ENCODE measurements at regions not wholly inside any gene's neighbourhood (a gene's known extent, or its start where the extent isn't known, plus 50 kb on each side); places are given as distances from the start of the nearest gene placed in this dataset.
"Not testable (repeated sequence)": the region's sequence is repeated elsewhere in the genome, so short reads cannot be mapped to it uniquely, and the experiment has no call there.

GRCh38 chr3:107916171-107916570 is 174.7 kb downstream of the CD47 start:
- Histone ChIP-seq H3K4me3 (replicated peaks; ENCODE audit: low read depth, low read length) (no peak overlapping the region), H3K36me3 (ENCODE audit: control insufficient read depth, insufficient read depth, low read length) (no peaks in the 10 kb centered on the region), H3K27me3 (replicated peaks; ENCODE audit: control insufficient read depth, insufficient read depth, low read length) (no peaks in the 10 kb centered on the region)
- DNase-seq (ENCODE audit: extremely low read depth, insufficient read length): no peak
- TF ChIP-seq, protein P1, sequence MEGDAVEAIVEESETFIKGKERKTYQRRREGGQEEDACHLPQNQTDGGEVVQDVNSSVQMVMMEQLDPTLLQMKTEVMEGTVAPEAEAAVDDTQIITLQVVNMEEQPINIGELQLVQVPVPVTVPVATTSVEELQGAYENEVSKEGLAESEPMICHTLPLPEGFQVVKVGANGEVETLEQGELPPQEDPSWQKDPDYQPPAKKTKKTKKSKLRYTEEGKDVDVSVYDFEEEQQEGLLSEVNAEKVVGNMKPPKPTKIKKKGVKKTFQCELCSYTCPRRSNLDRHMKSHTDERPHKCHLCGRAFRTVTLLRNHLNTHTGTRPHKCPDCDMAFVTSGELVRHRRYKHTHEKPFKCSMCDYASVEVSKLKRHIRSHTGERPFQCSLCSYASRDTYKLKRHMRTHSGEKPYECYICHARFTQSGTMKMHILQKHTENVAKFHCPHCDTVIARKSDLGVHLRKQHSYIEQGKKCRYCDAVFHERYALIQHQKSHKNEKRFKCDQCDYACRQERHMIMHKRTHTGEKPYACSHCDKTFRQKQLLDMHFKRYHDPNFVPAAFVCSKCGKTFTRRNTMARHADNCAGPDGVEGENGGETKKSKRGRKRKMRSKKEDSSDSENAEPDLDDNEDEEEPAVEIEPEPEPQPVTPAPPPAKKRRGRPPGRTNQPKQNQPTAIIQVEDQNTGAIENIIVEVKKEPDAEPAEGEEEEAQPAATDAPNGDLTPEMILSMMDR (IDR thresholded peaks at IDR 0.05; ENCODE audit: insufficient read depth, low read length, poor library complexity, severe bottlenecking): no peak

DNA sequence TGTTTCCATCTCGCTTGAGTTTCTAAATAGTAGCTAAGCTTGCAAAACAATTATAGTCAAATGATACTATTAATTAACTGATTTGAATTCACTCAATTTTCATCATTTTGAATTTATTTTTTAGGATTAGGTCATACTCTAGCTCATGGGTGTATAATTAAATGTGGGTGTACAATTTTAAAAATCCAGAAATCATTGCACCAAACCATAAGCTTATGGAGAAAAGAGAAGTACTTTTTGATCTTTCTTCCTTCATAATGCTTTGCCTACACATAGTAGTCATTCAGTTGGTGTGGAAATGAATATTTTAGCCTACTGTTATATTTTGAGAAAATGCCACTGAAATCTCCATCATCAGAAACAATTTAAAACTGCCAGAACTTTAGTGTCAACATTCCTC is 175.1 kb downstream of the CD47 start:
- DNase-seq (ENCODE audit: extremely low read depth, insufficient read length): no peak
- H3K36me3 ChIP-seq (ENCODE audit: control insufficient read depth, insufficient read depth, low read length): no peaks in the 10 kb centered on the region
- H3K4me3 ChIP-seq (replicated peaks; ENCODE audit: low read depth, low read length): no peak overlapping the region
- TF ChIP-seq, protein P1 (IDR thresholded peaks at IDR 0.05; ENCODE audit: insufficient read depth, low read length, poor library complexity, severe bottlenecking): no peak
- H3K27me3 ChIP-seq (replicated peaks; ENCODE audit: control insufficient read depth, insufficient read depth, low read length): no peaks in the 10 kb centered on the region

DNA sequence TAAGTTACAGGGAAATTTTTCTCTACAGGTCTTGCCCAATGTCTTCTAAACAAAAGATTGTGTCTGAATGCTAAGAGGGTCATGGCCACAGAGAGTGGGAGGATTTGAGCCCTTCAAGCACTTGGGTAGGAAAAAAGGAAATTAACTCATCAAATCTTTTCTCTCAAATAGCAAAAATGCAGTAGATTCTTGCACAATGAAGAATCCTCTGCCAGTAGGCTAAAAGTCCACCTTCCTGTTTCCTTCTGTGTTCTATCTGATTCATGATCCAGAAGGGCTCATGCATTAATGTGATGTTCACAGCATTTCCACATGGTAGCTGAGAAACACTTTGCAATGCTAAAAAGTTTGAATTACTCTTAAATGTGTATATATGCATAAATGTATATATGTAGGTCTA is 177.1 kb downstream of the CD47 start:
- DNase-seq (ENCODE audit: extremely low read depth, insufficient read length): no peak
- Histone ChIP-seq H3K27me3 (replicated peaks; ENCODE audit: control insufficient read depth, insufficient read depth, low read length) (no peaks in the 10 kb centered on the region), H3K4me3 (replicated peaks; ENCODE audit: low read depth, low read length) (no peak overlapping the region), H3K36me3 (ENCODE audit: control insufficient read depth, insufficient read depth, low read length) (no peaks in the 10 kb centered on the region)
- TF ChIP-seq, protein P1 (IDR thresholded peaks at IDR 0.05; ENCODE audit: insufficient read depth, low read length, poor library complexity, severe bottlenecking): no peak

DNA sequence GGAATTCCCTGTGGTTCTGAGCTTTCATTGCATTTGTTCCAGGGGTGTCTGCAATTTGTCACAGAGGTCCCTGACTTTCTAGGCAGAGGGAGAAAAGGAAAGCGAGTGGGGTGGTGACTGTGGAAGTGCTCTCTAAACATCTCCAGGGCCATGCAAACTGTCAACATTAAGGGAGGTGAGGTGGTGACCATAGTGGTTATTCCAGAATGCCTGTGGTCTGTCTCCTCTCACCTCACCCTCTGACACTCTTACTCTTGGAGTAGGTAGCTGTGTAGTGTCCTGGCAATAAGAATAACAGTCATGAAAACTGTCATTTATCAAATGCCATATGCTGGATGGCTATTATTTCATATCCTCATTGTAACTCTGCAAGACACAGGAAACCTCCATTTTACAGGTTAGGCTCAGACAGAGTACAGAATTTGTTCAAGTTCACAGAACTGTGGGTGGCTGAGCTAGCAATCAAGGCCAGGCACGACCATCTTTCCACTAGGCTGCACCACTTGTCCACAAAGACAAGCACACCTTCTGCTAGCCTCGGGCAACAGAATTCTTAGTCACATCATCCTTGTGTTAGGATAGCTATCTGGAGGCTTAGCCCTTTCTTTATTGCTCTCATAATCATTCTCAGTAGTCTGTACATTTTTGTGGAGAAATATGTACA is 179.4 kb downstream of the CD47 start:
- no peaks in the 10 kb centered on the region for H3K27me3 ChIP-seq (replicated peaks; ENCODE audit: control insufficient read depth, insufficient read depth, low read length)
- no peak for DNase-seq (ENCODE audit: extremely low read depth, insufficient read length)
- H3K36me3 ChIP-seq (ENCODE audit: control insufficient read depth, insufficient read depth, low read length): no peaks in the 10 kb centered on the region
- no peak overlapping the region for H3K4me3 ChIP-seq (replicated peaks; ENCODE audit: low read depth, low read length)
- TF ChIP-seq, protein P1 (IDR thresholded peaks at IDR 0.05; ENCODE audit: insufficient read depth, low read length, poor library complexity, severe bottlenecking): peak; percentile 25

- DNase-seq (ENCODE audit: extremely low read depth, insufficient read length): peak; percentile 44
- no peaks in the 10 kb centered on the region; the same call in 1 of the 2 replicates for H3K27me3 ChIP-seq (replicated peaks; ENCODE audit: control insufficient read depth, insufficient read depth, low read length)
- TF ChIP-seq, protein P1 (IDR thresholded peaks at IDR 0.05; ENCODE audit: insufficient read depth, low read length, poor library complexity, severe bottlenecking): no peak
- H3K36me3 ChIP-seq (ENCODE audit: control insufficient read depth, insufficient read depth, low read length): no peaks in the 10 kb centered on the region
- H3K4me3 ChIP-seq (replicated peaks; ENCODE audit: low read depth, low read length): no peak overlapping the region
Observed at GRCh38 chr3:107910713-107911259, 180.0 kb downstream of the CD47 start.

DNA sequence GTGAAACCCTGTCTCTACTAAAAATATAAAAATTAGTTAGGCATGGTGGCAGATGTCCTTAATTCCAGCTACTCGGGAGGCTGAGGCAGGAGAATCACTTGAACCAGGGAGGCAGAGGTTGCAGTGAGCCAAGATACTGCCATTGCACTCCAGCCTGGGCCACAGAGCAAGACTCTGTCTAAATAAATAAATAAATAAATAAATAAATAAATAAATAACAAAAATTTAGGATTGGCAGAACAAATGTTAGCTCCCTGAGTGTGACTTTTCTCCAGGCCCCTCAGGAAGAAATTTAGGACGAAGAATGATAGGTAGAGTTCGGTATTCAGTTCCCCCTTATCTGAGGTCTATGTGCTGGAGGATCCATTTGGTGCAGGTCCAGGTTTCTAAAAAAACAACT is 181.2 kb downstream of the CD47 start:
- DNase-seq (ENCODE audit: extremely low read depth, insufficient read length); H3K36me3 ChIP-seq (ENCODE audit: control insufficient read depth, insufficient read depth, low read length); H3K4me3 ChIP-seq (replicated peaks; ENCODE audit: low read depth, low read length); H3K27me3 ChIP-seq (replicated peaks; ENCODE audit: control insufficient read depth, insufficient read depth, low read length): not testable (repeated sequence)
